DMS153 treated with DMSO at 0.1 percent for 48 hours (cell line): ENCODE measurements at regions not wholly inside any gene's neighbourhood (a gene's known extent, or its start where the extent isn't known, plus 50 kb on each side); places are given as distances from the start of the nearest gene placed in this dataset.

Experiments
- DNase-seq: peaks from one replicate; lab custom pipeline; 2025; ENCODE audit not compliant: unreplicated experiment; lab: John Stamatoyannopoulos, UW

DNA sequence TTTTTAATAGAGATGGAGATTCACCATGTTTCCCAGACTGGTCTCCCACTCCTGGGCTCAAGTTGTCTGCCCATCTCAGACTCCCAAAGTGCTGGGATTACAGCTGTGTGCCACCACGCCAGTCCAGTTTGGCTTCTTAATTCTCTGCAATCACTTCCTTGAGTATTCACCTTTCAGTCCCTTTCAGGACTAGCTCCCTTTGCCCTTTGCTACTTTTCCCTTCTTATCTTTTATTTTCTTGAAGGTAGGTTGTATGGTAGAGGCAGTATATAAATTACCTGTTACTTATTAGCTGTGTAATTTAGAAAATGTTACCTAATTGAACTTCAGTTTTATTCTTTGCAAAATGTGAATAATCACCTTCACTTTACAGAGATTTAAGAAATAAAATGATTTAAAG is 285.8 kb downstream of the FGF9 start:
- no peak for DNase-seq

DNA sequence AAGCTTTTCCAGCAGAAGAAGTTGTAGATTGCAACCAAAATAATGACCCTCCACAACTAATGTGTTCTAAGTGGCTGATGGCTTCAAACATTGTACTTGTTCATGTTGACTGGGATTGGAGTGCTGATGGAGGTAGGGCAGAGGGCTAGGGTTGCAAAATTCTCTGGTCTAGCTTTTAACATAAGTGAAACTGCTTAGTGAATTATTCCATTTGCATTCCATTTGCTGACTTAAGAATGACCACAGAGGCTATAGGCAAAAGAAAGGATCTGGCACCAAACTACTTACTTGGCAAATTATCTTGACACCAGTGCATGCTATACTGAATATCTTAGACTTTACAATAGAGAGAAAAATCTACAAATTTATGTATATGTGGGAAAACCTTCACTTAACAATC is 287.0 kb downstream of the FGF9 start:
- no peak for DNase-seq

DNA sequence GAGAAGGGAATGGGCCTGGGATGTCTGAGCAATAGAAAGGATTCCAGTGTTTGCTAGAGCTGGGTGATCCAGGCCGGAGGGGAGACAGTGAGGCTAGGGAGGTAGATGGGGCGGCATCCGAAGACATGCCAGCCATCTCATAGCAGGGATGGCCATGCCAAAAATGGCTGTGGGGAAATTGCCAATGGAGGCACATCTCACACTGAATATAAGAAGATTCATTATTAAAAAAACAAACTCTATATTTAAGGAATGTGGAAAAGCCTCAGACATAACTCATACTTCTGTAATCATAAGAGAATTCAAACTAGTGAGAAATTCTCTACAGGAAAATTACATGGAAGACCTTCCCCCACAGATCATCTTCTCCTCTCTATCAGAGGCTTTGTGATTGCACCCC is 289.2 kb downstream of the FGF9 start:
- no peak for DNase-seq

GRCh38 chr13:21964686-21965085 is 293.8 kb downstream of the FGF9 start:
- DNase-seq, result no peak

- no peak for DNase-seq
Observed at GRCh38 chr13:21965095-21965494, 294.2 kb downstream of the FGF9 start.

DNA sequence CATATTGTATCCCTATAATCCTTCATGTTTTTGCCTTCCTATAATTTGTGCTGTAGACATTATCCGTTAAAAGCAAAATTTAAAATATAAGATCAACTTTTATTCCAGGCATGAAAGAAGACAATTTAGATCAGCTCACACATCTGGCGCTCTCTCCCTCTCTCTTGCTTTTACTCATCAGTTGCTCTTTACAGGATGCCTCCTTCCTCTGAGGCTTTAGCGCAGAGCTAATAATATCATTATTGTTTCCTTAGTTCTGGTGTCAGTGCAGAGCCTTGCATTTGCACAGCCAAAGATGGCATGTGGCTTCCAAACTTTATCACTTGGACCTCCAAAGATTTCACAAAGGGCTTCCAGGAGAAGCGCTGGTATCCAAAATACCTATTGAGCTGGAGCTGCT is 295.1 kb downstream of the FGF9 start:
- no peak for DNase-seq

- DNase-seq, result no peak
Observed at GRCh38 chr13:21967871-21968270, 297.0 kb downstream of the FGF9 start.

DNA sequence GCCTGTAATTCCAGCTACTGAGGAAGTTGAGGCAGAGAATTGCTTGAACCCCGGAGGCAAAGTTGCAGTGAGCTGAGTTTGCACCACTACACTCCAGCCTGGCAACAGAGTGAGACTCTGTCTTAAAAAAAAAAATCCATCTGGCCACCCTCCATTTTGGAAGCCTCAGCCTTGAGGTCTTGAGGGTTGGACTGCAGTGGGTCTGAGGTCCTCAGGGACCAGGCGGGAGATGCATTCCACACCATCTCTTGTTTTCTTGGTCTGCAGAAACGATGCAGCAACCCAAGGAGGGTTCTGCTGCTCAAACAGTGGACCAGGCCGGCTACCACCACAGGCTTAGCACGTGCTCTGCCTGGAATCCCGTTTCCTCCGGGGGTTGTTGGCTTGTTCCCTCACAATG is 299.3 kb downstream of the FGF9 start:
- no peak for DNase-seq

GRCh38 chr13:21970918-21971317 is 300.0 kb downstream of the FGF9 start:
- DNase-seq, result no peak

GRCh38 chr13:21971662-21972621 is 301.1 kb downstream of the FGF9 start:
- no peak for DNase-seq

GRCh38 chr13:21973437-21974125 is 302.7 kb downstream of the FGF9 start:
- no peak for DNase-seq

GRCh38 chr13:21974741-21975140 is 303.9 kb downstream of the FGF9 start:
- no peak for DNase-seq

DNA sequence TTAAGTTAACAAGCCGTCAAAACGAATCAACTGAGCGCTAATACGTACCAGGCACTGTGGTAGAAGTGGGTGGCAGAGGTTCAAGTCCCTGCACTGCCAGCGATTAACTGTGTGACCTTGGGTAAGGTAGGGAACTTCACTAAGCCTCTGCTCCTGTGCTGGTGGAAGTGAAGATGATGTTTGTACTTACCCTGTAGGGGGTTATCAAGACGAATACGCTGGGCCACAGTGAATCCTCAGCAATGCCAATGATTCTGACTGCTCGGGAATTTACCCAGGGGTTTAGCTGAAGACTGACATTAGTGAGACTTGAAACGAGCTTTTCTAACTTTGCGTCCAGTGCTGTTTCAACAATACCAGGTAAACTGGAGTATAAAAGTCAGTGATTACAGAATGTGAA is 305.3 kb downstream of the FGF9 start:
- no peak for DNase-seq

DNA sequence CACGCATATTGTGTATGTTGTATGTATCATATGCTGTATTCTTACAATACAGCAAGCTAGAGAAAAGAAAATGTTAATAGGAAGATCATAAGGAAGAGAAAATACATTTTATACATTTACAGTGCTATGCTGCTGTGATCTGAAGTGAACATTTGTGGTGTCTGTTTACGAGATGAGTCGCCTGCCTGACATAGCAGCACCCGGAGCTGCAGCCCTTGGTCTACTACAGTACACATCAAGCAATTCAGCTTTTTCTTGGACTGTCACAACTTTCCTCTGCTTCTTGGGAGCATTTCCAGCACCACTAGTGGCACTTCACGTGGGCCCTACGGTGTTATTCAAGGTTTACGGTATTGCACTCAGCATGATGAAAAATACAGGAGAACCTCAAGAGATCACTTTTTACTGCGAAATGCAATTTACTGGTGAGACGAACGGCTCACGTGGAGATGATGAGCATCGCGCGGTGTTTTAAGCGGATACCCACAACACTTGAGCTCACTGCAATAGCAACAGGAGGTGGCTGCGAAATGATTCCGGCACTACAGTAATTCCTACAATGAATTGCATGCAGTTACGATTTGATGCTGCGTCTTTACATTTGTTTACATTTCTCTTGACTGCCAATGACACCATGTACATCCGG is 308.4 kb downstream of the FGF9 start:
- peak; percentile 49 for DNase-seq

DNA sequence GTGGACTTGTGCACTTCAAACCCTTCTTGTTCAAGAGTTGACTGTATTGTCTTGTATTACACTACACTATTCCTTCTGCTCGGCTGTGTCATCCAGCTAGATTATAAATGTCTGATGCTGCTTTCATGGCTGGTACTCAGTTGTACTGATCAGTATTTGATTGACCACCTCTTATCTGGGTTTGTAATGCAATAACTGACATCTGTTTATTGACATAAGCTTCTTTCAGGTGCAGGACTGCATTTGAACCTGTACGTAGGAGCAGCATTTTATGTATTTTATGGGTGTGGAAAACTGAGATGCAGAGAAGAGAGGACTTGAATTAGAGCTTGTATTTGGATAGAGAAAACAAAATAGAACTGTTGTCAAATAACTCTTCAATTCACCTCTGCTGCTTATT is 309.2 kb downstream of the FGF9 start:
- peak; percentile 38 for DNase-seq

- DNase-seq, result no peak
Observed at GRCh38 chr13:21984156-21984555, 313.3 kb downstream of the FGF9 start.

- no peak for DNase-seq
Observed at GRCh38 chr13:21986602-21987001, 315.7 kb downstream of the FGF9 start.

GRCh38 chr13:21987793-21988192 is 316.9 kb downstream of the FGF9 start:
- DNase-seq, result no peak

DNA sequence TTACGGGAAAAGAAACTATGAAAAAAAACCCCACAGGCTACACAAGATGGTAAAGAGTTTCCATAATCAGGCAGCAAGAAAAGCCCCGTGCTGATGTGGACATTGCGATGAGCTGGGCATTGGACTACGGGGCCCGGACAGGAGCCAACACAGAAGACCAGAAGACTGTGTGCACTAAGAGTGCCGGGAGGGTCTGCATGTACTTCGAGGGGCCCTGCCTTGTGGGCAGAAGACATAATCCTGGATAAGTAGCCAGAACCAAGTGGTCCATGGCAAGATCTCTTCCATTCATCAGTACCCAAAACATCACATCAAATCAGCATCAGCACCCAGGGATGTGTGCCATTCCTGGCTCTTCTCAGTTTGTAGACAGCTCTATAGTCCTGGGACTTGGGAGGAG is 317.8 kb downstream of the FGF9 start:
- DNase-seq, result no peak

GRCh38 chr13:21996049-21996448 is 325.2 kb downstream of the FGF9 start:
- no peak for DNase-seq

GRCh38 chr13:21997726-21998125 is 326.9 kb downstream of the FGF9 start:
- peak; percentile 48 for DNase-seq
